CD4-positive, alpha-beta T cell treated with Interleukin-2 at 100 ng/mL for 4 hours (primary cell): ENCODE measurements at regions not wholly inside any gene's neighbourhood (a gene's known extent, or its start where the extent isn't known, plus 50 kb on each side); places are given as distances from the start of the nearest gene placed in this dataset.

Experiments
- DNase-seq: peaks from one replicate; pipeline ENCODE4 v3.0.0-alpha.2; 2020; ENCODE audit warnings: low spot score

GRCh38 chr1:184919892-184920291 is 54.4 kb downstream of the NIBAN1 start:
- no peak for DNase-seq

GRCh38 chr1:184915463-184916090 is 58.7 kb downstream of the NIBAN1 start:
- no peak for DNase-seq

- no peak for DNase-seq
Observed at GRCh38 chr1:184914149-184914548, 60.2 kb downstream of the NIBAN1 start.

- no peak for DNase-seq
Observed at GRCh38 chr1:184912392-184912791, 61.9 kb downstream of the NIBAN1 start.

DNA sequence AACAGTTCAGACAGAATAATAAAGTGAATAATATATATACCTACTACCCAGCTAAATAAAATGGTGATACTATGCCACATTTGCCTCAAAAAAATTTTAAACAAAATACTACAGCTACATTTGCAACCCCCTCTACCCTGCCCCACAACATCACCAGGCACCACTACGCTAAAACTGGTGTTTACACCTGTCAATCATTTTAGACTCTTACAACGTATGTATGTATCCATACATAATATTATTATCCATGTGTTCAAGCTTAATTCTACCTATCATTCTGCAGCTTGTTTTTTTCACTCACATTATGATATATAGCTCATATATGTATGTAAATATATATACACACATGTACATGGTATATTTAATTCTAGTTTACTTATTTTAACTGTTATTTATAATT is 62.5 kb downstream of the NIBAN1 start:
- DNase-seq = no peak

DNA sequence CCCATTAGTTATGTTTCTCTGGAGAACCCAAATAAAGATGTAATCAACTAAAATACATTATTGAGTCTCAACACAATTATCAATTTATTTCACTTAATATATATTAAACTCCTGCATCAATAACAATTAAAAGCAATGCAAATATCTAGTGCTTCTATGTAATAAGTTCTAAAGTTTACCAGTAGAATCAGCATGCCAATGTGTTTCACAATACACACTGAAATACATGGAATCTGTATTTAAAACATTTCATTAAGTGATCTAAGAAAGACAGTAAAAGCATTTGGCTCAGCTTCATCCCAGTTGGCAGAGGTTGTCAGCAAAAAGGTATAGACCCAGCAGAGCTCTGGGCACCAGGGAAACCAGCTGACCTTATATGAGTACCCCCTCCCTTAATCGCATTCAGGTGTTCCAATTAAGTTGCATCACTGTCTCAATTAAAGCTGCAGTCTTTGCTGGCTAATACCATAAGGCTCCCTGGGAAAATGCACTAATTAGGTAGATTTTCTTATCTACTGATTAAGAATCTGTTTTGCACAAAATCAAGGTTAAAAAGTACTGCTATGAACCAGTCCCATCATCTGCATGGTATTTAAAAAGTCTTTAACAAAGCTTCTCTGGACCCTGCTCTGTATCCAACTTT is 63.1 kb downstream of the NIBAN1 start:
- no peak for DNase-seq

DNA sequence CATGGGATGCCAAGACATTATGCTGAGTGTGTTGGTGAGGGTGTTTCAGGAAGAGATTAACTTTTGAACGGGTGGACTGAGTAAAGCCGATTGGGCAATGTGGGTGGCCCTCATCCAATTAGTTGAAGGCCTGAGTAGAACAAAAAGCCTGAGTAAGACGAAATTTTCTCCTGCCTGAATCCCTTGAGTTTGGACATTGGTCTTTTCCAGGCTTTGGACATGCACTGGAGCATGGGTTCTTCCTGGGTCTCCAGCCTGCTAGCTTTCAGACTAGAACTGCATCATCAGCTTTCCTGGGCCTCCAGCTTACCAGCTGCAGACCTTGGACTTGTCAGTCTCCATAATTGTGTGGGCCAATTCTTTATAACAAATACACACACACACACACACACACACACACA is 63.6 kb downstream of the NIBAN1 start:
- no peak for DNase-seq

DNA sequence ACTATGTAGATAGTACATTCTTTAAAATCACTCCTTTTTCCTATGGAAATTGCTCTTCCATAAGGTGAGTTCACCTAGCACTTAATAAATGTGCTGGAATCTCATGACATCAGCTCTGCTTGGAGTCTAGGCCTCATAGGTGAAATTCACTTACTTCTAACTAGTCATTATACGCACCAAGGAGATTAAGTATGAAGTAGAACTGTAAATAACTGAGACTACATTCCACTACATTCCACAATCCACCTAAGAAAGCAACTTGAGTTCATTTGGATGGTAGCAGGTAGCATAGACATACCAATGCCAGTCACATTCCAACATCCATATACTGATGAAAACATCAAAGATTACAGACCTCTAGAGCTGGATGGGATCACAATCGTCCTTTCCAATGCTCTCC is 64.3 kb downstream of the NIBAN1 start:
- DNase-seq = no peak

DNA sequence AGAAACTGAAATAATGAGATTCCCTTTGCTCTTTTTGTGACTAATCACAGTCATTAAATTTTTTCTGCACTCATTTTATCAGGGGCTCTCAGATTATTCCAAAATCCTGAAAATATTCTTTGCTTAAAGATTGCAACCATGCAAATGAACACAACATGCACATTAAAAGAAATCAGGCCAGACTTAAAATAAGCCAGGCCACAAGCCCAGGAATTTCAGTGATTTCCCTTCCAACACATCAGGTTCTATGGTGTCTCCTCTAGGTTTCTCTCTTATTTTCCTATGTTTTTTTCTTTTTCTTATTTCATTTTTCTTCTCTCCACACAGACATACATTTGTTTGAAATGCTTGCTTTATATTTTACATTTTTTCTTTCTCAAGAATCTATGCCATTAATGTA is 65.3 kb downstream of the NIBAN1 start:
- no peak for DNase-seq

DNA sequence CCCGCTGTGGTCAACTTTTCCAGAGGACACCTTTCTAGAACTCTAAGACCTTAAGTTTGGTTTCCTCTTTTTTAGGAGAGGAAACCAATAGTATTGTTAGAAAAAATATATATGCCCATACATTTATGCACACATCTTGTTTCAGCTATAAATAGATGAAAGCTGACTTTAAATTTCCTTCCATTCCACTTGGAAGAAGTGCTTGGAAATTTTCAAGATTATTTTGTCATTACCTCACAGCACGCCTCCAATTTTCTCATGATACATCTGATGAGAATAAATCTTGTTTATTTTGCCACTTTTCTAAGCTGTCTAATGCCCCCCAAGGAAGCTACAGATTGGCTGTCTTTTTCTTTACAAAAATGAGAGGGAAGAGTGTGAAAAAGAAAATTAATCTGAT is 65.8 kb downstream of the NIBAN1 start:
- DNase-seq = no peak

GRCh38 chr1:184907500-184907899 is 66.8 kb downstream of the NIBAN1 start:
- DNase-seq = no peak

DNA sequence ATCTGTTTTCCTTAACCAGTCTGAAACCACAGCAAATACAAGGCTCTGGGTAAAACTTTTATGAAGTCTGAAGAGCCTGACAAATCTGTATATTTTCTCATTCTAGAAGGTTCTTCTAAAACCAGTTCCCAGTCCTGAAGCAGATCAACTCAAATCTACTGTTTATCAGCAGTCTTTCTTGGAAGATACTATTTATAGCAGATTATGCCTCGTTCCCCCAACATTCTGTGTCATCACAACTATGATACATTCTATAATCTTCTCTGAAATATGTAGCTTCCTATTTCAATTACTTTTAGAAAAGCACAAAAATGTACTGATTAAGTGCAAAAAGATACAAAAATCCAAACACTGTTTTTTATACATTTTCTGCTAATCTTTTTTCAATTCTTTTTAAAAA is 67.5 kb downstream of the NIBAN1 start:
- peak; percentile 27 for DNase-seq

DNA sequence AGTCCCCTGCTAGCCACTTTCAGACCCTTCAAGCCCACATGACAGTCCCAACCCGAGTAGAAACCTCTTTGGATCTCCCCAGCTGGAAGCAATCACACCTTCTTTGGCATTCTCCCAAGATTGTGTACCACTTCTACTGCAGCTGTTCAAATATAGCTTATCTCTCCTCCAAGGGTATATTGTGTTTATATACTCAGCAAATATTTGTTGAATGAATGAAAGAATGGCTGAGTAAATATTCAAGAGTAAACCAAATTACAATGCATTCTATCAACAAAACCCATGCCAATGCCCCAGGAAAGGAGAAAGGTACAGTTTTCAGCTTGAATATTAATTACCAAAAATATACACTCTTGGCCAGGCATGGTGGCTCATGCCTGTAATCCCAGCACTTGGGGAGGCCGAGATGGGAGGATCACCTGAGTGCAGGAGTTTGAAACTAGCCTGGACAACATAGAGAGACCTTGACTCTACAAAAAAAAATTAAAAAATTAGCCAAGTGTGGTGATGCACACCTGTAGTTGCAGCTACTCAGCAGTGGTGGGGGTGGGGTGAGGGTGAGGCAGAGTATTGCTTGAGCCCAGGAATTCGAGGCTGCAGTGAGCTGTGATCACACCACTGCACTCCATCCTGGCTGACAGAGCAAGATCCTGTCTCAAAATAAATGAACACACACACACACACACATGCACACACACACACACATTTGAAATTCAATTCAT is 68.5 kb downstream of the NIBAN1 start:
- no peak for DNase-seq

GRCh38 chr1:184903111-184903692 is 71.1 kb downstream of the NIBAN1 start:
- DNase-seq = no peak

DNA sequence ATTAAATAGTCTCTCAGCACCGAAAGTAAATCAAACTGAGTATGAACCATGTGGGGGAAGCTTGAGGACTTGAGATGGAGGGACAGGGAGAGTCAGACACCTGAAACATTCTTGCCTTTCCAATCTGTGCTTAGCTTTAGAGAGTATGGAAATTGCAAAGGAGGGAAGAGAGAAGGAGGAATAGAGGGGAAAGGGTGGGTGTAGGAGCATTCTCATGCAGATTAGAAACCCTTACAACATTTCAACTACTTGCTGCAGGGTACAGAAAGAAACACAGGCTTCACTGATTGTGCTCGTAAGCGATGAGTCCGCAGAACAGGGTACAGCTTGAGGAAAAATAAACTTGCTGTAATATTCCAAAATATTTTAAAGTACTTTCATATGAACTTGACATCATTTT is 73.8 kb downstream of the NIBAN1 start:
- no peak for DNase-seq

- DNase-seq = no peak
Observed at GRCh38 chr1:184896000-184896399, 78.3 kb downstream of the NIBAN1 start.

- peak; percentile 19 for DNase-seq
Observed at GRCh38 chr1:184895086-184895485, 79.2 kb downstream of the NIBAN1 start.

DNA sequence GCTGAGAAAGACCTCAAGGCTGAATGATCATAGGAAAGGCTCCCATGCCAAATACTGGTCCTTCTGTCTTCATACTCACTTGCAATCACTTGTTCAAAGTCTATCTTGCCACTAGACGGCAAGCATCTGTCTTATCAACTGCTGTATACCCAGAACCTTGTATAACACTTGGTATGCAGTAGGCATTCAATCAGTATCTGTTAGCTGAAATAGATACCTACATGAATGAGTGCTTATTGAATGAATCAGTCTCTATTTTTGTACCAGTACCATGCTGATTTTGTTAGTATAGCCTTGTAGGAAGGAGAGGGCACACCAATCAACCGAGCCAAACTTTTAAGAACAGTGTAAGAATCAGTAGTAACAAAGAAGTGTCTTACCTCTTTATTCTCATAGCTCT is 80.6 kb downstream of the NIBAN1 start:
- DNase-seq = no peak

GRCh38 chr1:184892116-184892515 is 82.2 kb downstream of the NIBAN1 start:
- DNase-seq = peak; percentile 76

DNA sequence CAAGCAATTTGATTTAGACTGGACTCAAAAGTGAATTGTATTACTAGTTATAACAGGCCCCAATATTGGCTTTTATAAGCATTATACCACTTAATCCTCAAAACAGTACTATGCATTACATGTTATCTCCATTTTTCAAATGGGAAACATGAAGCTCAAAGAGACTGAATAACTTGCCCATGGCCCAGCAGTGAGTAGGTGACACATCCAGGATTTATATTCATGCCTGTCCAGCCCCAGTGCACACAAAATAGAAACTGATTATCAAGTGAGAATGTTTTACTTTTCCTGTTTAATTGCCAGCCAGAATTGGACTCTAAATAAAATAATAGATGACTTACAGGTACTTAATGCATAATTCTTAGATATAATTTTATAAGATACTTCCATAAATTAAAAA is 82.9 kb downstream of the NIBAN1 start:
- DNase-seq = peak; percentile 16

- DNase-seq = peak; percentile 90
Observed at GRCh38 chr1:184890539-184890973, 83.8 kb downstream of the NIBAN1 start.

- peak; percentile 21 for DNase-seq
Observed at GRCh38 chr1:184889902-184890301, 84.4 kb downstream of the NIBAN1 start.

GRCh38 chr1:184889166-184889565 is 85.1 kb downstream of the NIBAN1 start:
- no peak for DNase-seq
